HCT116 (cell line): ENCODE measurements at regions not wholly inside any gene's neighbourhood (a gene's known extent, or its start where the extent isn't known, plus 50 kb on each side); places are given as distances from the start of the nearest gene placed in this dataset.

Experiments used
- ATAC-seq: fragments of 200-7000 bp; cut with Tn5 transposase; 2 replicates; pipeline ENCODE4 v1.9.1; 2020; ENCODE audit warnings: mild to moderate bottlenecking, moderate library complexity
- BruUV-seq: library from RNA; stranded (reverse); fragments of 400-500 nt; replicated peaks from 2 replicates; lab custom pipeline; 2021; lab: Mats Ljungman, UMichigan
- CTCF ChIA-PET: fragments of 300-600 bp; sonication (Branson Sonifier 250); formaldehyde crosslinking; loops from one replicate; lab custom pipeline; 2021; ENCODE audit warnings: antibody characterized with exemption; lab: Charles Lee
- POLR2A ChIA-PET: fragments of 300-600, 350-600 bp; sonication (Branson Sonifier 250); formaldehyde crosslinking; loops from one replicate; lab custom pipeline; 2021; ENCODE audit warnings: antibody characterized with exemption; lab: Charles Lee
- RAD21 ChIA-PET, 2 experiments: fragments of 300-600 bp; sonication (Branson Sonifier 250); formaldehyde crosslinking; loops; one replicate each; lab custom pipeline; 2023; ENCODE audit warnings: low total read pairs in 2 of 2; ENCODE audit not compliant: uncharacterized antibody in 2 of 2, unreplicated experiment in 2 of 2, low non-redundant PET in 1 of 2; lab: Charles Lee
- DNase-seq: peaks from one replicate; pipeline ENCODE4 v3.0.0-alpha.2; 2010; ENCODE audit warnings: low read depth, low spot score
- H2AFZ ChIP-seq: fragments of 200-600 bp; shearing (Covaris generic), sonication (generic); 2 replicates; pipeline ENCODE4 v1.6.1; 2017; ENCODE audit warnings: low read depth, mixed run types, mixed read lengths, antibody characterized with exemption, low read length; ENCODE audit not compliant: poor library complexity, severe bottlenecking
- H3K27ac ChIP-seq: 2 replicates; pipeline ENCODE4 v1.5.1; 2012; ENCODE audit warnings: low read depth, low read length
- H3K27me3 ChIP-seq: fragments of 200-600 bp; sonication (generic); 2 replicates; pipeline ENCODE4 v1.6.1; 2016; ENCODE audit warnings: mixed run types, low read length, mixed read lengths; ENCODE audit not compliant: insufficient read depth
- H3K36me3 ChIP-seq, 2 experiments: fragments of 200-500 bp in 1 of 2; fragments of 200-600 bp in 1 of 2; sonication (Bioruptor generic) in 1 of 2; sonication (generic) in 1 of 2; 2 replicates each; pipeline versions ENCODE4 v1.5.1 to v1.6.1; 2014 to 2016; ENCODE audit warnings: low read length in 2 of 2, inconsistent platforms in 1 of 2, mixed read lengths in 1 of 2, mixed run types in 1 of 2; ENCODE audit not compliant: insufficient read depth in 2 of 2, control insufficient read depth in 1 of 2
- H3K4me1 ChIP-seq, 2 experiments: fragments of 200-600 bp in 1 of 2; sonication (generic) in 1 of 2; 2 replicates each; pipeline versions ENCODE4 v1.5.1 to v1.6.1; 2012 to 2017; ENCODE audit warnings: low read length in 2 of 2, inconsistent platforms in 1 of 2, mild to moderate bottlenecking in 1 of 2, mixed read lengths in 1 of 2, mixed run types in 1 of 2, moderate library complexity in 1 of 2; ENCODE audit not compliant: insufficient read depth in 2 of 2, control insufficient read depth in 1 of 2
- H3K4me2 ChIP-seq: fragments of 200-600 bp; sonication (generic); 2 replicates; pipeline ENCODE4 v1.6.1; 2017; ENCODE audit warnings: mixed run types, low read length, mixed read lengths
- H3K4me3 ChIP-seq, 2 experiments: fragments of 200-600 bp in 1 of 2; sonication (generic) in 1 of 2; replicated peaks in 1 of 2; 2 replicates each; pipeline ENCODE4 v1.5.1; 2011 to 2016; ENCODE audit warnings: low read length in 2 of 2, control low read depth in 1 of 2, low read depth in 1 of 2, mild to moderate bottlenecking in 1 of 2, mixed read lengths in 1 of 2, mixed run types in 1 of 2
- H3K79me2 ChIP-seq: fragments of 200-600 bp; sonication (generic); 2 replicates; pipeline ENCODE4 v1.6.1; 2017; ENCODE audit warnings: mild to moderate bottlenecking, mixed run types, low read length, moderate library complexity, mixed read lengths; ENCODE audit not compliant: insufficient read depth
- H3K9ac ChIP-seq: fragments of 200-600 bp; sonication (generic); 2 replicates; pipeline ENCODE4 v1.6.1; 2016; ENCODE audit warnings: low read length, mixed read lengths
- H3K9me2 ChIP-seq: fragments of 200-600 bp; sonication (generic), shearing (Covaris generic); 2 replicates; pipeline ENCODE4 v1.6.1; 2017; ENCODE audit warnings: mixed run types, mild to moderate bottlenecking, moderate library complexity; ENCODE audit not compliant: insufficient read depth
- H3K9me3 ChIP-seq, 2 experiments: fragments of 200-500 bp in 1 of 2; fragments of 200-600 bp in 1 of 2; sonication (Bioruptor generic) in 1 of 2; sonication (generic) in 1 of 2; 2 replicates each; pipeline ENCODE4 v1.6.1; 2014 to 2017; ENCODE audit warnings: low read length in 2 of 2, mixed read lengths in 2 of 2, inconsistent platforms in 1 of 2, low read depth in 1 of 2, mild to moderate bottlenecking in 1 of 2, mixed run types in 1 of 2, moderate library complexity in 1 of 2; ENCODE audit not compliant: control insufficient read depth in 1 of 2, insufficient read depth in 1 of 2
- H4K20me1 ChIP-seq: fragments of 200-600 bp; sonication (generic), shearing (Covaris generic); 2 replicates; pipeline ENCODE4 v1.6.1; 2017; ENCODE audit warnings: mixed run types, mild to moderate bottlenecking, moderate library complexity; ENCODE audit not compliant: insufficient read depth
- ATF3 ChIP-seq: IDR thresholded peaks from 2 replicates; pipeline ENCODE4 v1.6.1; 2012
- CTCF ChIP-seq, 3 experiments: fragments of 200-600 bp in 1 of 3; sonication (generic) in 1 of 3; IDR thresholded peaks in 2 of 3; conservative IDR thresholded peaks in 1 of 3; 2 replicates each; pipeline ENCODE4 v1.5.1; 2012 to 2017; ENCODE audit warnings: low read depth in 2 of 3, low read length in 2 of 3, antibody characterized with exemption in 1 of 3, borderline replicate concordance in 1 of 3, control low read depth in 1 of 3, mild to moderate bottlenecking in 1 of 3, mixed read lengths in 1 of 3, mixed run types in 1 of 3, moderate library complexity in 1 of 3; ENCODE audit not compliant: insufficient read depth in 1 of 3
- EZH2 ChIP-seq: fragments of 200-600 bp; sonication (generic); IDR thresholded peaks from 2 replicates; pipeline ENCODE4 v1.6.1; 2017; ENCODE audit warnings: antibody characterized with exemption, mixed run types
- EZH2phosphoT487 ChIP-seq: fragments of 200-600 bp; IDR thresholded peaks from 2 replicates; pipeline ENCODE4 v1.6.1; 2018; ENCODE audit warnings: antibody characterized with exemption, borderline replicate concordance
- FOSL1 ChIP-seq: IDR thresholded peaks from 2 replicates; pipeline ENCODE4 v1.6.1; 2012; ENCODE audit warnings: low read depth
- POLR2A ChIP-seq: IDR thresholded peaks from 2 replicates; pipeline ENCODE4 v1.7.0; 2011; ENCODE audit warnings: borderline replicate concordance; ENCODE audit not compliant: insufficient read depth, insufficient read length; ENCODE audit errors: extremely low read depth
- REST ChIP-seq: IDR thresholded peaks from 2 replicates; pipeline ENCODE4 v1.6.1; 2012; ENCODE audit warnings: low read depth
- SIN3A ChIP-seq: IDR thresholded peaks from 2 replicates; pipeline ENCODE4 v1.6.1; 2012; ENCODE audit warnings: low read depth
- SP1 ChIP-seq: IDR thresholded peaks from 2 replicates; pipeline ENCODE4 v1.6.1; 2012; ENCODE audit warnings: low read depth
- SRF ChIP-seq: IDR thresholded peaks from 2 replicates; pipeline ENCODE4 v1.6.1; 2012; ENCODE audit warnings: low read depth
- TCF7L2 ChIP-seq: IDR thresholded peaks from 2 replicates; pipeline ENCODE4 v1.7.0; 2011; ENCODE audit warnings: borderline replicate concordance, inconsistent platforms; ENCODE audit not compliant: insufficient read depth, insufficient read length; ENCODE audit errors: extremely low read depth
- YY1 ChIP-seq: IDR thresholded peaks from 2 replicates; pipeline ENCODE4 v1.6.1; 2011; ENCODE audit warnings: low read length, low read depth, moderate library complexity, mild to moderate bottlenecking; ENCODE audit not compliant: insufficient replicate concordance; ENCODE audit errors: extremely low read depth
- ZBTB33 ChIP-seq: IDR thresholded peaks from 2 replicates; pipeline ENCODE4 v1.6.1; 2011; ENCODE audit warnings: mild to moderate bottlenecking, low read length, moderate library complexity; ENCODE audit not compliant: insufficient replicate concordance; ENCODE audit errors: extremely low read depth
- ZFX ChIP-seq: fragments of 450-650 bp; IDR thresholded peaks from 2 replicates; pipeline ENCODE4 v1.6.1; 2017
- ZNF274 ChIP-seq: fragments of 200-500 bp; sonication (Bioruptor generic); IDR thresholded peaks from 2 replicates; pipeline ENCODE4 v1.6.1; 2014; ENCODE audit warnings: mild to moderate bottlenecking, low read depth, low read length, inconsistent platforms
- intact Hi-C: fragments of 100-400 bp; cut with micrococcal nuclease; formaldehyde crosslinking; loops from 2 replicates; pipeline ENCODE4 v1.10.0; 2022
- TF ChIP-seq, protein P1 (sequence below): IDR thresholded peaks from 2 replicates; pipeline ENCODE4 v1.6.1; 2012

GRCh38 chr3:194827486-194827885 is 141.8 kb downstream of the FAM43A start:
- H3K27me3 ChIP-seq: no peaks in the 10 kb centered on the region
- intact Hi-C loops: no loop called here
- no peaks in the 10 kb centered on the region for H3K9me3 ChIP-seq
- no peaks in the 10 kb centered on the region for H4K20me1 ChIP-seq
- no peak for TF ChIP-seq POLR2A
- no peak for TF ChIP-seq ZFX
- TF ChIP-seq SP1: no peak
- TF ChIP-seq EZH2: no peak
- no peak for TF ChIP-seq EZH2phosphoT487
- no peak for TF ChIP-seq SRF
- no peak for TF ChIP-seq TCF7L2
- no peak for TF ChIP-seq ATF3
- no peak for TF ChIP-seq FOSL1
- TF ChIP-seq ZBTB33: no peak
- no peak for TF ChIP-seq ZNF274
- TF ChIP-seq CTCF (IDR thresholded peaks at IDR 0.05 in 2 of 3, conservative IDR thresholded peaks at IDR 0.05 in 1 of 3; ENCODE audit: borderline replicate concordance in 1 of 3, insufficient read depth in 1 of 3, low read depth in 2 of 3, low read length in 2 of 3): no peak
- TF ChIP-seq REST: no peak
- no peak for TF ChIP-seq YY1
- TF ChIP-seq, protein P1, sequence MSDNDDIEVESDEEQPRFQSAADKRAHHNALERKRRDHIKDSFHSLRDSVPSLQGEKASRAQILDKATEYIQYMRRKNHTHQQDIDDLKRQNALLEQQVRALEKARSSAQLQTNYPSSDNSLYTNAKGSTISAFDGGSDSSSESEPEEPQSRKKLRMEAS: no peak
- TF ChIP-seq SIN3A: no peak
- no peak overlapping the region for H3K4me2 ChIP-seq
- no peak overlapping the region for H3K4me3 ChIP-seq
- ChIA-PET CTCF (no interaction called here), POLR2A (no interaction called here), RAD21 (no interaction called here)
- DNase-seq (no peak), ATAC-seq (no peak)
- no peaks in the 10 kb centered on the region for H3K9me2 ChIP-seq
- H3K36me3 ChIP-seq: no peaks in the 10 kb centered on the region
- H2AFZ ChIP-seq: no peak overlapping the region
- H3K4me1 ChIP-seq: no peaks in the 10 kb centered on the region
- H3K79me2 ChIP-seq: no peaks in the 10 kb centered on the region
- BruUV-seq: no TSS peak
- H3K27ac ChIP-seq: no peak overlapping the region
- no peak overlapping the region for H3K9ac ChIP-seq
